ENCODE measurements at regions not wholly inside any gene's neighbourhood (a gene's known extent, or its start where the extent isn't known, plus 50 kb on each side); places are given as distances from the start of the nearest gene placed in this dataset.

DNA sequence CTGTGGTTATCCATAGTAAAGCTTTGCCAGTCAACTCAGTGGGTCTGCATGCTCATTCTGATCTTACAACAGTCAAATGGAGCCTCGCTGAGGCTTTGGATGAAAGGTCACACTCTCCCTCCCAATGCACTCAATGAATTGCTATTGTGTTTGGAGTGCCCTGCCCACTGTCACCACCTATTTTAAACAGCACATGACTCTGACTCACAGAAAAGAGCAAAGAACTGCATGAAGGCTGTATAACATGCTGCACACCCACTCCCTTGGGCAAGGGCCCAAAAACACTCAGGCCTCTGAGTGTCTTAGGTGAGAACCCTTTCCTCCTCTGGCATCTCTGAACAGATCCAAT lies 118.7 kb upstream of the CCDC112 start:
- DNase-seq (ENCODE audit: extremely low spot score, insufficient read length, low read depth) (no peak), FAIRE-seq (no peak)

DNA sequence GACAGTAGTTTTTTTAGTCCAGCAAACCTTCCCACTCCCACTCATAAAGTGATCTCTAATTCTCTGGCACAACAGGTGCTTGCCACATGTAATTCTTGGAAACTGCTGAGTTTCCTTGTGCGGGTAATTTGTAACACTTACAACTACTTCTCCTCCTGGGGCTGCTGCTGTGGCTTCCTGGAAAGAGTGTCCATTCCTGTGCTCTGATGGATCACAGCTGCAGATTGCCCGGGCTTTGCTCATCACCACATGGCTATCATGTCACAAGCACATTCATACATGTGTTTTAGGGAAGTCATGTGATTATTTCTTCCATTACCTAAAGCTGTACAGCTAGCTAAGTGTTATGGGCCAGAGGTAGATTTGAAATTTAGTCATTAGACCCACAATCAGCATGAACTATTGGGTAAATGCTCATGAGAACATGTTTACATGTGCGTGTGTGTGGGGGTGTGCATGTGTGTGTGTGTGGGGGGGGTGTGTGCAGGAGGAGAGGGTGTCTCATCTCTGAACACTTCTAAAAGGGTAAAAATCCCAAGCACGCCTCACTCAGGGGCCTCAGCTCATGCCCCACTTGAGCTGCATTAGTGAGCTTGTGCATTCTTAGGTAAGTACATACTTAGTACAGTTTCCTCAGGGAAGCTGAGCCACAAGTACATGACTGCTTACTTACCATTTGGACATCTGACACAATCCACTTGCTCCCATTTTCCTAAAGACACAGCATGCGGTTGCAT lies 118.1 kb upstream of the CCDC112 start:
- FAIRE-seq (no peak), DNase-seq (ENCODE audit: extremely low spot score, insufficient read length, low read depth) (no peak)

DNA sequence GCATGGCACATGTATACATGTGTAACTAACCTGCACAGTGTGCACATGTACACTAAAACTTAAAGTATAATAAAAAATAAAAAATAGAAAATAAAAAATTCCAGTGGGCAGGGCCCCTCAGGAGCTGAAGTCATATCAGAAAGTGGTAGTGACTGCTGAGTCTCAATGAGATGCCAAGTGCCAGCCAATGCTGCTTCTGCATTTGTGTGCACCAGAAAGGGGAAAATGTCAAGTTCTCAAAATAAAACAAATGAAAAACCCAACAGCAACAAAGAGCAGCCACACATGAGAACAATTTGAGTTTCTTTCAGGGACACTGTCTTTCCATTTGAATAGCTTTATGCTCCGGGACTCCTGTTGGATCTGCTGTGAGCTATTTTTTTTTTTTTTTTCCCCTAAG lies 117.2 kb upstream of the CCDC112 start:
- DNase-seq (ENCODE audit: extremely low spot score, insufficient read length, low read depth), result no peak
- no peak for FAIRE-seq

DNA sequence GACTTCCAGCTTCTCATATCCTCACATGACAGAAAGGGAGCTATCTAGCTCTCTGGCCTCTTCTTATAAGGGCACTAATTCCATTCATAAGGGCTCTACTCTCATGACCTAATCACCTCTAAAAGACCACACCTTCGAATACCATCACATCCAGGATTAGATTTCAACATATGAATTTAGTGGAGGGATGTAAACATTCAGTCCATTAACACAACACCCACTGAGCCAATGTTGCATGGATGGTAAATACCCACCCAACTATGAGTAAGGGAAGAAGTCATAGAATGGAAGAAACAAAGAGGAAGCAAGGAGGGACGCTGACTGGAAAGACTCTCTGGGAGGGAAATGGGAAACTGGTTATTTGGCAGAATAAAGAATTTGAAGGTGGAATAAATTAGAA lies 112.6 kb upstream of the CCDC112 start:
- FAIRE-seq (no peak), DNase-seq (ENCODE audit: extremely low spot score, insufficient read length, low read depth) (no peak)

DNA sequence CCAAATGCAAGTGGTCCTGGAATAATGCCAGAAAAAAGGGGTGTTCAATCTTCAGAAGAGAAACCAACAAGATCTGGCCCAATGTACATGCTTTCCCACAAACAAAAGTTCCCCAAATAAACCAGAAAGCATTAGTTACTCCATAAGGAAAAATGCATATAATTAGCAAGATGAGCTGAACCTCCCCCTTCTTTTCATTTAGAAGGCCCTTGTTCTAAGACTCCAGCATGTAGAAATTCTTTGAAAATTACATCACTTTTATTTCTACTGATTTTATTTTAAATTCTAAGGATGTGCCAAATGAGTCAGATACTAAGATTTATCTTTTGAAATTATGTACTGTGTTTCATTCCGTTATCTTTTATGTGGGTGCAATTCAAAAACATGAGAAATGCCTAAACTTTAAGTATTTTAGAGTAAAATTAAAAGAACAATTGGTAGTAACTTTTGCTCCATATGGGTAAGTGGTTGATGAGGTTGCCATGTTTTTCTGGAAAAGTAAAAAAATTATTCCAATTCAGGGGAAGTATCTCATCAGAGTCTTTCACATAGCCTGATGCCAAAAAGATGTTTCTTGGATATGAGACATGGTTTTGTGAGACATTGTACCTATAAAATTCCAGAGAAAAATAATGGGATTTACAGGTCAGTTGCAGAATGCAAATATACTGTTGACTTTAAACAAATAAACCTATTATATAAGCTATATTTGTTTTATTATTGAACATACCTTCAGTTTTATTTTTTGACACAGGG lies 106.5 kb upstream of the CCDC112 start:
- no peak for FAIRE-seq

DNA sequence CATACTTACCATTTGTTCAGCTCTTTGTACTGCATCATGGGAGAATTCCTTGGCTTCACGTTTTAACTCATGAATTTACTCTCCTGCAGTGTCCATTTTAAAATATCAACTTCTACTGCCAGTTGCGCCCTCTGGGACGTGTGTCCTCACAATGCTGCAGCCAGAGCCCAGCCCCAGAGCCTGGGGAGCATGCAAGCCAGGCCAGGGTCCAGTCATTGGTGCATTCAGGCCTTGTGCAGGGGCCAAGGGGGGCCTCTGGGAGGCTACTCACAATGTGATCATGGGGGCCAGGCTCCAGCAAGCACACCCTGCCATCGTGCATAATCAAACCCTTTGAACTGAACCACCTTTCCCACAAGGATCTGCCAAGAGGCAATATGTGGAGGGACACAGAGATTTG lies 105.6 kb upstream of the CCDC112 start:
- FAIRE-seq (no peak), DNase-seq (ENCODE audit: extremely low spot score, insufficient read length, low read depth) (no peak)

More for the DNA sequence above, 106.5 kb upstream of the CCDC112 start:
- no peak for DNase-seq (ENCODE audit: extremely low spot score, insufficient read length, low read depth)

DNA sequence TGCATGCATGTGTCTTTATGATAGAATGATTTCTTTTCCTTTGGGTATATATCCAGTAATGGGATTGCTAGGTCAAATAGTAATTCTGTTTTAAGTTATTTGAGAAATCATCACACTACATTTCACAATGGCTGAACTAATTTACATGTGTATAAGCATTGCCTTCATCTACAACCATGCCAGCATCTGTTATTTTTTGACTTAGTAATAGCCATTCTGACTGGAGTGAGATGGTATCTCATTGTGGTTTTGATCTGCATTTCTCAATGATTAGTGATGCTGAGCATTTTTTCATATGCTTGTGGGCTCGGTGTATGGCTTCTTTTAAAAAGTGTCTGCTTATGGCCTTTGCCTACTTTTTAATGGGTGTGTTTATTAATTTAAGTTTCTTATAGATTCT lies 102.3 kb upstream of the CCDC112 start:
- DNase-seq (ENCODE audit: extremely low spot score, insufficient read length, low read depth) (no peak), FAIRE-seq (no peak)

DNA sequence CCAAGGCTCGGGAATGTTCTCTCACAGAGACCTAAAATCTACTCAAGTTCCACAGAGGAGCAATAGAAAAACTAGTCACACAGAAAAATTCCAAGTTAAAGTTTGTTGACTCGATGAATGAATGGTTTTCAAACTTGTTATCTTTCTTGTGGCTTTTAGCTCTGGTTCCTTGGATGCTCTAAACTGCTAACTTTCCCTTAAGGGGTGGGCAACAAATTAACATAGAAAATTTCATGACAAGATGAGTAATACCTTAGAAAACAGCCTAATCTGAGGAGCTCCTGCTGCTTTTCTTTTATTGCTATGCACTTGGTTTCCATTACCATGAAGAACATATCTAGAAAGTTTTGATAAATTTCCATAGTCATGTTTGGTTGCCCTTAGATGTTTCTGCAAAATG lies 100.2 kb upstream of the CCDC112 start:
- FAIRE-seq (no peak), DNase-seq (ENCODE audit: extremely low spot score, insufficient read length, low read depth) (no peak)

DNA sequence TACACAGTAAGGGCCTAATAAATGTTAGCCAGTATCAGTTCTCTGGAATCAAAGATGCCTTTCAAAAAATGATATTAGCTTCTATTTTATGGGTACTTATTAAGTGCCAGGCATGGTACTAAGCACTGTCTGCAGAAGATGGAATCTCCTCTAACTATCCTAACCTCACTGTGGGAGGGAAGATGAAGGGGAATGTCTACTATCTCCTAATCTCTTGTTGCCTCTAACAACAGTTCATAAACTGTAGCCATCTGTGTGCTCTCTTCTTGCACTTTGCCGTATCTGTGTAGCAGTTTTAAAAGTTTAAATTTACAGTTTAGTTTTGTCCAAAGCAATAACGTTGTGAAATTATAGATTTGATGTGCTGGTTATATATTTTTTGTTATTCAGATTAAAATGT lies 99.6 kb upstream of the CCDC112 start:
- FAIRE-seq, result no peak

DNA sequence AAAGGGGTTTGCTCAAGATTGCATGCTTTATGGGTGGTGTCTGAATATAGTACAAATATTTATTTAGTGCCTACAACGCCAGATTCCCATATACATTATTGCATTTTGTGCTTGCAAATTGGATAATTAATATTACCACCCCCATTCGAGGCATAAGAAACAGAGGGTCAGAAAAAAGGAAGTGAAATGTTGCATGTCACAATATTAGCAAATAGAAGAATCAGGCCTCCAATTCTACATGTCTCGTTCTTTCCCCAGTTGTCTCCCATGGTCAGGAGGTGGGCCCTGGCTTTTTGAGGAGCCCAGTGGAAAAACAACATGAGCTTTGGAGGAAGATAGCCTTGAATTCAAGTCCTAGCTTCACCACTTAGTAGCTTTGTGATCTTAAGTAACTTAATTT lies 98.1 kb upstream of the CCDC112 start:
- DNase-seq (ENCODE audit: extremely low spot score, insufficient read length, low read depth) (no peak), FAIRE-seq (no peak)

More for the DNA sequence above, 99.6 kb upstream of the CCDC112 start:
- no peak for DNase-seq (ENCODE audit: extremely low spot score, insufficient read length, low read depth)

DNA sequence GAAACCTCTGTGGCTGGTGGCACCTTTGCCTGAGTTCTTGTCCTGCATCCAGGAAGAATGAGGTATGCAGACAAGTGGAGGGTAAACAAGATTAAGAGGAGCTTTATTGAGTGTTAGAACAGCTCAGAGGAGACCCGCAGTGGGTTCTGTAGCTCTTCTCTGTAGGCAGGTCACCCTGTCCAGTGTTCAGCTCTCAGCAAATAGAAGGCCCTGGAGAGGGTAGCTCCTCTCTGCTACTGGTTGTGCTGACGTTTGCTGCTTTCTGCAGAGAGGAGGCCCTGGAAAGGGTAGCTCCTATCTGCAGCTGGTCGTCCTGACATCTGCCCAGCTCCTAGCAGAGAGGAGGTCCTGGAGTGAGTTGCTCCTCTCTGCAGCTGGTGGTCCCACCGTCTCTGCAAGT lies 96.8 kb upstream of the CCDC112 start:
- DNase-seq (ENCODE audit: extremely low spot score, insufficient read length, low read depth), result no peak
- no peak for FAIRE-seq

DNA sequence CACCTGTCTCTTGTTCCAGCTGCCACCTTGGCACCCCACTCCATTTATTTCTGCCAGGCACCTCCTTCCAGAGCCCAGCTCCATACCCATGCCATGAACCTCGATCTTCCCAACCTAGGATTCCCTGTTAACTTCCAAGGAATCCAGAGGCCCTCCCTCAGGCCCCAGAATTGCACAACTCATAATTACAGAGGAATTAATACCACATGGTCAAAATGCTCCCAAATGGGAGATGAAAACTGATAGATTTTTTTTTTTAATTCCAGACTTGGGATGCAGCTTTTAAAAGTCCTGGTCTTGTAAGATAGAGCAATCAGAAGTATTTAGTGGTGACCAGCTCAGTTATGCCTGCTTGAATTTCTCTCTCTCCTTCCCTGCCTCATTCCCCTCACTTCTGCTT lies 96.2 kb upstream of the CCDC112 start:
- no peak for FAIRE-seq
- DNase-seq (ENCODE audit: extremely low spot score, insufficient read length, low read depth), result no peak

DNA sequence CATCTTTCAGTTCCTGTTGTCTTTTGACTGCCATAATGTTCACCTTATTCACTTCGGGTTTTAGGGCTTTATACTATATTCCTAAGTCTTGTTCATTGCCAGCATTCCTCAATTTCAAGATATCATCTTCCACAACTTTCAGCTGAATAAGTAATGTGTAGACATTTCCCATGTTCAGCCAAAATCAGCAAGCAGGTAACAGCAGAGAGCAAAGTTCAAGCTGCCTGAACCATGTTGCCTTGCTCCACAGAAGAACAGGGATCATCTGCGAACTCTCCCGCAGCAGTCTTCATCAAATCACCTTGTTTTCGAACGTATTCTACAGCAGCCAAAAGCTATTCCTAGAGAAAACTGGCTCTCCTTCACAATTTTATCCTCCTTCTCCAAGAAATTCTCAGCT lies 95.3 kb upstream of the CCDC112 start:
- FAIRE-seq (no peak), DNase-seq (ENCODE audit: extremely low spot score, insufficient read length, low read depth) (no peak)

DNA sequence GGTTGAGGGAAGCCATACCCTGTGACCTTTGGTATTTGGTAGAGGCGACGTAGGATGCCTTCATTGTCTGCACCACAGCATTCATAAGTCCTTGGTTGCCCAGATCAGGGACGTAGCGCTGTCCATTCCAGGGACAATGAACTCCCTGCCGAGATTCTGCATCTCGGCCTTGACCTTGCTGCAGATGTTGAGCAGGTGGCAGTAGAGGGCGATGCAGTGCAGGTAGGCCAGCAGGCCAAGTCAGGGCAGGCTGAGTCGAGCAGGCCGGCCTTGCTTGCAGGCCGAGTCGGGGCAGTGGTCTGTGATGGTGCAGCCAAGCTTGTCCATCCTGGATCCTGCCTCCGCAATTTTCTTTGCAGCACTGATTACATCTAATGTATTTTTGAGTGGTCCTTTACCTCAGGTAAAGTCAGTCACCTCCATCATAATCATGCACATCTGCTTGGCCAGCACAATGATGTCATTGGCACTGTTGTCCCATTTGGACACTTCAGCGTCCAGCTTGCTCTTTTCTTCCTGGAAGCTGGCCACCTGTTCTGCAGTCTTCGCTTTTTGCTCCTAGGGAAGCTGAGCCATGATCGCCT lies 93.4 kb upstream of the CCDC112 start:
- DNase-seq (ENCODE audit: extremely low spot score, insufficient read length, low read depth) (no peak), FAIRE-seq (no peak)

DNA sequence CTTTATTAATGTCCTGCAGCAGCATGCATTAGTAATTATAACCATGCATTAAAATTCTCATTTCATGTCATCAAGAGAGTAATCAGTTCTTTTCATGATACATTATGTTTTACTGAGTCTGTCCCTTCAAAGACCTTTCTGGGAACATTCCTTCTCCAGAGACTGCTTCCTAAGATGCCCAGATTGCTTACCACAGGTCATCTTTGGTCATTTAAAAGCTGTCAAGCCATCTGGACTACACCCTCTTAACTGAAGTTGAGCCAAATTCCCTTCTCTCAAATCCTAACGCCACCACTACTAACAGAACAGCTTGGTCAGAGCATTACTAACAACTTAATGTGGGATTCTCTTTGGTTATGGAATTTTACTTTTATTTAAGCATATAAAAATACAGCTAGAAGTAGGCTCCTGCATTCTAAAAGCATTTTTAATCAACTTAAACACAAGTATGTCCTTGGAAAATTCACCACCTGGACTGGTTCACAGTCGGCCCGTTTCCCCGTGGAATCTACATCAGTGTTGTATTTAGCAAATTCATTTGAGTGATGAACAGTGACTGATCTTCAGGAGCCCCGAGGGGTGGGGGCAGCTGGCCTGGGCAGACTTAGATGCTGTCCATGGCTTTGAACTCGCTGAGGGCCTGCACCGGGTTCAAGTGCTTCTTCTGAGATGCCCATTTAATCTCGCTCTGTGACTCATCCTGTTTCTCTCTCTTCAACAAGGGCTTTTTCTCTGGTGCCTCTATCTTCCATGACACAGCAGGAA lies 92.8 kb upstream of the CCDC112 start:
- no peak for FAIRE-seq

DNA sequence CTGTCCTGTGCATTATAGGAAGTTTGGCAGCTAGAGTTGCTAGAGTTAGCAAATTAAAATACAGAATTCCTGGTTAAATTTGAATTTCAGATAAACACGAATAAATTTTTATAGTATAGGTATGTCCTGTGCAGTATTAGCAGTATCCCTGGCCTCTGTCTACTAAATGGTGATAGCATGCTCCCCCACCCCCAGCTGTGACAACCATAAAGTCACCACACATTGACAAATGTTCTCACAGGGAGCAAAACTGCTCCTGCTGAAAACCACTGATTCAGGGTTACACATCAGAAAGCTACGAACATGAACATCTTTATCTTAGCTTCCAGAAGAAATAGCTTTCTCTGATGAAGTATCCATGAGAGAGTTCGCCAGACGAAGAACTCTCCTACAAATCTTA lies 91.8 kb upstream of the CCDC112 start:
- DNase-seq (ENCODE audit: extremely low spot score, insufficient read length, low read depth) (no peak), FAIRE-seq (no peak)

More for the DNA sequence above, 92.8 kb upstream of the CCDC112 start:
- DNase-seq (ENCODE audit: extremely low spot score, insufficient read length, low read depth), result no peak

DNA sequence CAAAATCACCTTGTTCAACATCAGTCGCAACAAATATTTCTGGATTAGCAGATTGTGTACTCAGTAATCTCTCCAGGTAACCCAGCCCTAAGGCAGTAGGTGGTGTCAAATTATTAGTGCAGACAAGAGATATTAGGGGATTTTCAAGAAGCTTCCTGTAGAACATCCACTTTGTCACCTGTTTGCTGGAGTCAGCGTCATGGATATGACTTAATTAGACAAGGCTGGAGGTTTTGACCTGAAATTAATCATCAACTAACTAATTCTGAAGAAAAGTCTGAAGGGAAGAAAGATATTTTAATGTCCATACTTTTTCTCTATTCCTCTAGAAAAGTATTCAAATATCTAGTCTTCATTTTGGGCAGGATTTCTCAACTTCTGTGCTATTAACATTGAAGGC lies 91.4 kb upstream of the CCDC112 start:
- FAIRE-seq (no peak), DNase-seq (ENCODE audit: extremely low spot score, insufficient read length, low read depth) (no peak)

DNA sequence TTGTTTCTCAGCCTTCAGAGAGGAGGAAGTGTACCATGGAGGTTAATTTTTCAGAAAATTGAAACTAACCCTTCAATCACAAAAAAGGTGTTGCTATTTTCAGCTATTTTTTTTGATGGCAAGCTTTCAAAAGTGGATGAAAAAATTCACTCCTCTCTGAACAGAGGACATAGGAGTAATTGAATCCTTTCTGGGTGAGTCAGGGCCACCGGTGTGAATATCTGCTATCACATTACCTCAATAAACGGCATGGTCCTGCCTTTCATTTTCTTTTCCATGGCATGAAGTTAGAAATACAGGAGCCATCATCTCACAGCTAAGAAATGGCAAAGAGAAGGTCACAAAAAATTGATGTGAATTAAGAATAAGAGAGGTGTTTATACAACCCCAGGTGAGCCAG lies 90.2 kb upstream of the CCDC112 start:
- DNase-seq (ENCODE audit: extremely low spot score, insufficient read length, low read depth), result no peak
- no peak for FAIRE-seq

DNA sequence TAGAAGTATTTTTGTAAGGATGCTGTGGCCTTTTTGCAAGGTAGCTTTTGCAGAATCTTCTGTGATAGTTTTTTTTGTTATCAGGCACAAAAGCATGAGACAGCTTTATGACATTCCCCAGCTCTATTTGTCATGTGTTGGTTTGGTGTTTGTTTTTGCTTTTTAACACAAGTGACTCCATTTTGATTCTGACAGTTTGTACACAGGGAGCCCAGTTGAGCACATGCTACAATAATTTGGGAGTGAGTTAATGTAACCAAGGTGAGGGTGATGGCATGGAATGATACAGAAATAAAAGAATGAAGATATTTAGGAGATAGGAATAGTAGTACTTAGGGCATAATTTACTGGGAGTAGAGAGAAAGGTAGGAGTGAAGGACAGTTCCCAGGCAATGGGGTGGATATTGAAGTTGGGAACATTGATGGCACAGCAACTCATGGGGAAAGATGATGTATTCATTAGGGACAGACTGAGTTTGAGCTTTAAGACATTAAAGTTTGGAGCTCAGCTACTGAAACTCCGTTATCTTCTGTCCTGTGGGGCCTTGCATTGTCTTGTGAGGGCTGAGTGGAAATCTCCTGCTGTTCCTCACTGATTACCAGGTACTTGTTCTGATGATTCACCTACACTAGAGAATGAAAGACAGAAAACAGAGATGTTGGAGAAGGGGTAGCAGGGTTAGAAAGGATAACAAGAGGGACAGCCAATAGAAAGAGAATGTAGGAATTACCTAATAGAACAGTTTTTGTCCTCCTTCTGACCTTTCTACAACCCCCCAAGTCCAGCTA lies 88.3 kb upstream of the CCDC112 start:
- no peak for FAIRE-seq

DNA sequence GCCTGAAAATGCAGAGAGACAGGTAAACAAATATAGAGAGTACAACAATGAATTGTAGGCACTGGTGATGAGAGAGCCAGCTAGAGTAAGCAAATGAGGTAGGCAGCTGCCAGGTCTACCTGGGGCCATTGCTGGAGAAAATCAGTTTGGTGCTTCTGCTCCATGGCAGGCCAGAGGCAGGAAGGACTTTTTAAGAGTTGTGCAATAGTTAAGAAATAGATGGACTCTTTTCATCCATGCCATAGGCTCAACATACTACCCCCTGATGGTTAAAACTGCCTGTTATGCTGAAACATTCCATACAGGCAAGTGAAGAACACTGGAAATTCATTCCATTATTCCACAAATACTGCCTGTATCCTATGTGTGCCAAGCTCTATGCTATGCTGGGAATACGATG lies 86.5 kb upstream of the CCDC112 start:
- FAIRE-seq (no peak), DNase-seq (ENCODE audit: extremely low spot score, insufficient read length, low read depth) (no peak)

More for the DNA sequence above, 88.3 kb upstream of the CCDC112 start:
- DNase-seq (ENCODE audit: extremely low spot score, insufficient read length, low read depth), result no peak
